Activated naive CD8-positive, alpha-beta T cell treated with anti-CD3 and anti-CD28 coated beads, Interleukin-2, amount 50 U/mL, for 16 hours (primary cell): ENCODE measurements at regions not wholly inside any gene's neighbourhood (a gene's known extent, or its start where the extent isn't known, plus 50 kb on each side); places are given as distances from the start of the nearest gene placed in this dataset.
"Not testable (repeated sequence)": the region's sequence is repeated elsewhere in the genome, so short reads cannot be mapped to it uniquely, and the experiment has no call there.

Experiments used
- DNase-seq: peaks from one replicate; pipeline ENCODE4 v3.0.0-alpha.2; 2020; ENCODE audit warnings: low read depth, low spot score

DNA sequence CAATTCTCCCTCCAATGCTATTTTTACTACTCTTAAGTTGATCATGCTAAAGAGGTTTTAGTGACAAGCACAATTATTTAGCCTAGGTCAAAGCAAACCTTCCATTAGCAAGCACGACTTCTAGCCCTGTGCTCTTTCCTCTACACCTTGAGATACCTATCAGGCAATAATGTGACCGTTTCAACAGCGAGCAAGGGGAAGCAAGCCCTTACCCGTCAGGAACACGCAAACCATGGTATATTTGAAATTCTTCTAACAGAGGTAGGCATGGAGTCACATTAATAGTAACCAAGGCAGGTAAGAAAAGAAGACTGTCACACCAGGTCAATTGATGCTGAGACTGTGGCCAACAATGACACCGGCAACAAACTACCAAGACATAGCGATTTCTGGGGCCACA is 68.9 kb upstream of the VGLL4 start:
- DNase-seq, result no peak

DNA sequence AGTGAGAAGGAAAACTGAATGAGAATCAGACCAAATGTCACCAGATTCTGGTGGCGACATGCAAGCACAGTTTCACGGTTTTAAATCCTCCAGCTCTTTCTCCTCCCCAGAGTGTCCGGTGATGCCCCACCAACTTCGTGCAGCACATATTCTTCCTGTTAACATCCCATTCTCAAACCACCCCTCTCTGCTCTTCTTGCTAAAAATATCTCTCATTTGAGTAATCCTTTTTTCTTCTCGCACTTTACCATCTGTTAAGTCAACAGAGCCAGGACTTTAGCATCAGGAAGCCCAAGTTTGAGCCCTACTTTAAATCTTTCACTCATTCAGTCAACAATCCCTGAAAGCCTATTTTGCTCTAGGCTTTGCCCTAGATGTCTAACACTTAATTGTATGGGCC is 68.2 kb upstream of the VGLL4 start:
- DNase-seq, result no peak

DNA sequence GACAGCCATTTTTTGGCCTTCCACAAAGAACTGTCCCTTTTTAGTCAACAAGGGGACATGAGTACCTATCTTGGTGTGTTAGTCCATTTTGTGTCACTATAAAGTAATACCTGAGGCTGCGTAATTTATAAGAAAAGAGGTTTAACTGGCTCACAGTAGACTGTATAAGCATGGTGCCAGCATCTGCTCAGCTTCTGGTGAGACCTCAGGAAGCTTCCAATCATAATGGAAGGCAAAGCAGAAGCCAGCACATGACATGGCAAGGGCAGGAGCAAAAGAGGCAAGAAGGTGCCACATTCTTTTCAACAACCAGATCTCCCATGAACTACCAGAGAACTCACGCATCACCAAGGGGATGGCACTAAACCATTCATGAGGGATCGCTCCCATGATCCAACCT is 66.1 kb upstream of the VGLL4 start:
- DNase-seq, result no peak

DNA sequence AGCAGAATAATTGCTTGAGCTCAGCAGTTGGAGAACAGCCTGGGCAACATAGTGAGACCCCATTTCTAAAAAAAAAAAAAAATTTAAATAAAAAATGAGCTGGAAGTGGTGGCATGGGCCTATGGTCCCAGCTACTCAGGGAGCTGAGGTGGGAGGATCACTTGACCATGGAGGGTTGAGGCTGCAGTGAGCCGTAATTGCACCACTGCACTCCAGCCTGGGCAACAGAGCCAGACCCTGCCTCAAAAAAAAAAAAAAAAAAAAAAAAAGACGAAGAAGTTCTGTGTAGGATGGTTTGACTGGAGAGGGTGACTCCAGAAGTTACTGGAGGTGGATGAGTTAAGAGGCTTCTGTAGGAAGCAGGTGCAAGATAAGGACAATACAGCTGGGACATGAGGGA is 63.4 kb upstream of the VGLL4 start:
- not testable (repeated sequence) for DNase-seq

DNA sequence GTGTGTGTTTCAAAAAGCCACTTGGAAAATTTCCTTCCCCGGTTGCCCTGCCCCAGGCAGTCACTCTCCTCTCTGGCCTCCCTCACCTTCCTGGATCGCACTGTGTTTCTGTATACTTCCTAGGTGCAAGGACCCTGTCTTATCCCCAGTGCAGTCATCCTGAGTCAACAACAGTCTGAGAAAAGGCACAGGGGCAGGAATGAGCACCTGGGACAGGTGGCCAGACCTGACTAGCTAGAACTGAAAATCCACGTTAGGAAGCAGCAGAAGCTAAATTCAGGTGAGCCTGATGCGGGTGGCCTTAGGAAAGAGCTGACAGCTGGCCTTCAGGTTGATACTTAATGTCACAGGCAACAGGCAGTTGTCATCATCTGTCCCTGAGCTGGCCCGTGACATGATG is 62.9 kb upstream of the VGLL4 start:
- no peak for DNase-seq

DNA sequence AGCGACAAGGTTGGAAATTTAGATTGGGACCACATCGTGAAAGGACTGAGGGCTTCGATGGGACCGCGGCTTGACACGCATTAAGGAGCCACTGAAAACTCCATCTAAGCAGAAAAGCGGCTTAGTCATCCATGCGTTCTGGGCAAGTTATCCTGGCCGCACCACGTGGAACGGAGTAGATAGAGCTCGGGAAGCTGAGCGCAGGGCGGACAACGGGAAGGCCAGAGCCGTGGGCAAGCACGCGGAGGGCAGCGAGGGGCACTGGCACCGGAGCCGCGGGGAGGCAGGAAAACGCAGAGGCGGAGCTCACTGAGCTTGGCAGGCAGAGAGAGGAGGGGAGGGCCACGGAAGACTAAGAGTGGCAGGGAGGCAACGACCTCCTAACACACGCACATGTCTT is 61.3 kb upstream of the VGLL4 start:
- DNase-seq, result no peak

DNA sequence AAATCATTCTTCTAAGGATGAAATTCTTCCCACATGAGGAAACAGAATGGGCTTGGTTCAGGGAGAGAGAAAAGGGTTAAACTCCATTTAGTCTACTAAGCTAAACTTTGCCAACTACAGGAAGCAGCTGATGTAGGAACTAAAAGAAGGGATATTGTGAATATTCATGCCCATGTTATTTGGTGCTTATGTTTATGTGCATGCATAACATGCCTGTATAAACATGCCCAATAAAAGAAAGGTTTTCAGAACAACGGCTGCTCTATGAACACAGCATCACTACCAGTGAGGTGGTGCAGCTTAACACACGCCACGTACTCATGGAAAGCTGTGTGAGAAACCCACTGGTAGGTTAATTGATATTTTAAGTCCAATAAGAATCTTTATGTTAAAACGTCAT is 59.4 kb upstream of the VGLL4 start:
- DNase-seq, result no peak

DNA sequence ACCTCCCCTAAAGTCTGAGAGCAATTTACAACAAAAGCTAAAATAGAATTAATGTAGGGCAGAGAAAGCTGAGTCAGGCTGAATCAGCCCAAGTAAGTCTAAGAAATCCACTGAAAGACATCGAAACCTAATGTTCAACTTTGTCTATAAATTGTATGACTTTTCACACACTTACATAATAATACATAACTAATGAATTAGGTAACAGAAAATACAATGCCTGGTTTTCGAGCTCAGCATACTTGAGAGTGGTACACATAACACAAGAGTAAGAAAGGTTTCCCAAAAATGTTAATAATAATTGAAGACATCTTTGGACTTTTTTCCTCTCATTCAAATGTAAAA is 55.3 kb upstream of the VGLL4 start:
- no peak for DNase-seq

DNA sequence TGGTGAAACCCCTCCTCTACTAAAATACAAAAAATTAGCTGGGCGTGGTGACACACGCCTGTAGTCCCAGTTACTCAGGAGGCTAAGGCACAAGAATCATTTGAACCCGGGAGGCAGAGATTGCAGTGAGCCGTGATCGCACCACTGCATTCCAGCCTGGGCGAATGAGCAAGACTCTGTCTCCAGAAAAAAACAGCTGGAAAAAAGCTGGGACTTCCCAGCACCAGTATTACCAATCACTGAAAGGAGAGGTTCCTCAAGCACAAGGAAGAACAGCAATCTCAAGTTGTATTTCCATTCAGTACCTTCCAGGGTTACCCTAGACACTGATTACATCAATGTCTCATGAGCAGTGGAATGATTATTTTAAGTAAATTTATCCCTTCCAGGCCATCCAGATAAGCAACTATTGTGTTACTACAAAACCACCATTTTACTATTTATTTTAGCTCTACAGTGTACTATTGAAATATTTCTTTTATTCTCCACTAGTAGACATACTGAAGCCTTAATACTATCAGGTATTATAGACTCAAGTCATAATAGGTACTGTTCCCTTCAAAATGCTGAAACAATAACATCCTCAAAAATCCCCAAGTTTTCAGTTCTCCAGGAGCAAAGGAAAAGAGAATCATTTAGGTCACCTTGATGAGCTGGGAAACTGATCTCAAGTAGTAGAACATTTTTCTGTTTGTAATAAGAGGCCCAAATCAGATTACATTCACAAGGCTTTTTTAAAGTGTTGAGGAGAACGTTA is 54.8 kb upstream of the VGLL4 start:
- DNase-seq, result no peak

DNA sequence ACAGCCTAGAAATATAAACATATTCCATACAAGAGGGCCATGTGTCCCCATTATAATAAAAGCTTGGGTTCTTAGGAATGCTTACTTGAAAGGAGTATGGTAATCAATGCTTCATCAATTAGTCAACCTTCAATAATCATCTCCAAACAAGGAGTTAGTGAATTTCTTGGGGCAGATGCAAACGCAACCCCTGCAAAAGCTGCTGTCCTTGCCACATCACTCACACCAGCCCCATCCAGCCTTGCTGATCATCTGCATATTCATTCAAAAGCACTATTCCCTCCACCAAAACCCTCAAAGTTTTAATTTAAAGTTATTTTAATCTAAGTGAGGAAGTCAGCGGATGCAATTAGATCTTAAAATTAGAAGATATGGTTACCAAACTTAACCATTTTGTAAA is 54.0 kb upstream of the VGLL4 start:
- no peak for DNase-seq

DNA sequence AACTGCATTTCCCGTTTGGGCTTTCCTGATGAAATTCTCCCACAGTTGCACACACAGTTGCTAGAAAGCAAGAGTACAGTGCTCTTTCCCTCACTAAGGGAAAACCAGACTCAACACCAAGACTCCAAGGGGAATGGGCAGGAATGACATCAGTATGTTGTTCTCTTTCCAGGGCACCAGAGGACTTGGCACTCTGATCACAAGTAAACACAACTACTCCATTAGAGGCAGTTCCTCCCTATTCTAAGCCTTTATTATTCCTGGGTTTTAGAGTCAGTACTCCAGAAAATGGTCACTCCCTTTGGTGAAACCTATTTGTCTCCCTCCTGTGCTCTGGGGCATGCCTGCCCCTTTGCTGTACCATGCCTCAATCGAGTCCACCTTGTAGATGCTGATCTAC is 52.3 kb upstream of the VGLL4 start:
- DNase-seq, result no peak
